GM13976 (cell line): ENCODE measurements at regions not wholly inside any gene's neighbourhood (a gene's known extent, or its start where the extent isn't known, plus 50 kb on each side); places are given as distances from the start of the nearest gene placed in this dataset.

Source experiments
- DNase-seq: peaks from one replicate; pipeline ENCODE4 v3.0.0; 2012; ENCODE audit warnings: low spot score
- CTCF ChIP-seq: IDR thresholded peaks from 2 replicates; pipeline ENCODE4 v1.5.1; 2012; ENCODE audit warnings: borderline replicate concordance, mild to moderate bottlenecking; ENCODE audit not compliant: insufficient read depth; ENCODE audit errors: extremely low read depth, missing control alignments, control extremely low read depth
- in situ Hi-C: fragments of 300-500 bp; cut with MboI; formaldehyde crosslinking; loops from one replicate; pipeline ENCODE4 v1.12.0; 2022; ENCODE audit warnings: low sequenced_read_pairs, mixed read lengths, inconsistent platforms; ENCODE audit not compliant: unreplicated experiment

GRCh38 chr5:34586117-34586885 lies 69.8 kb upstream of the RAI14 start:
- in situ Hi-C loops: no loop called here
- TF ChIP-seq CTCF: no peak

DNA sequence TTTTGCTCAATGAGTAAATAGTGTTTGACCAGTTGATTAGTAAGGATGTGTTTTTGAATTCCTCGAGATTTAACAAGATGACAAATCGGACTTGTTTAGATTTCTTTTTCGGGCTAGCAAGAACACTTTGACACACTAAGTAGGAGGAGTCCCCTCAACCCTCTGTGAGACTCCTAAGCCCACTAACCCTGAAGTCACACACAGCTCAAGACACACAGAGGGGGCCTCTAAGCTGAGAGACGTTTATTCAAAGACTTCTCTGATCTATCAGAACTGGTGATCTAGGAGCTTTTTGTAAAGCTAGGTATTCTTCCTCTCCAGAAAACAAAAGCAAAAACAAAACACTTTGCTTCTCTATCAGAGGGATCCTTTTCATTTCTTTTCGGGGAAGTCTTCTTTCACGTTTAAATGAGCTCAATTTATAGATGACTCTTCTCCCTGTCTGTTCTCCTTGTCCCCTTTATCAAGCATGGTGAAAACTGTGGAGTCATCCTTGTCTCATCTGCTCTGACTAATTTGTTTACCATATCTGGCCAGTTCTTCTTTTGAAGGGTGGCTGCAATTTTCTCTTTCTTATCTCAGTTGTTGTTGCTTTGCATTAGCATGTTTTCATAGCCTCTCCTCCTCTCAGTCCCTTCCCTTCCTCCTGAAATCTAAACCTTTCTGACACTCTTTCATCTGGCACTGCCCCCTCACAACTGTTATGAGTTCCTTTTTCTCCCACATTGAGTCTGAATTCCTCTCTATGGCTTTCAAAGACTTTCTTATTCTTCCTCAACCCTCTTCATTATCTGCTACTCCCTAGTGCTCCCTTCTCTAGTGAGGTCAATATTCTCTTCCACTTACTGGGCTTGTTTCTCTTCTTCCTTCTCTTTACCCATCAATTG lies 68.5 kb upstream of the RAI14 start:
- in situ Hi-C loops: no loop called here
- no peak for TF ChIP-seq CTCF
- no peak for DNase-seq

More at GRCh38 chr5:34586117-34586885, 69.8 kb upstream of the RAI14 start:
- no peak for DNase-seq

DNA sequence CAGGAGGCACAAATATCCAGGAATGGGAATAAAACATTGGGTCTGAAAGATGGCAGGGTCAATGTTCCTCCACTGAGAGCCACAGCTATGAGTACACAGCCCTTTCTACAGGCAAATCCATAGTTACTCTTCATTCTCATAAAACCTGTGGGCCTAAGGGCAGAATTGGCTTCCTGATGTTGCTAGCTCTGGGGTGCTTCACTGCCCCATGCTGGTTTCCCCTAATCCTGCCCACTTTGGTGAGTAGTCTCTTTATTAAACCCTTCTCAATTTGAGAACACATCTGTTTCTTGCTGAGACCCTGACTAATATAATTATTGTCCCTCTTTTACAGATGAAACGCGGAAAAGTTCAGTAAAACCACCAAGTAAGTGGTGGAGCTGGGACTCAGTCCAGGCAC lies 66.3 kb upstream of the RAI14 start:
- no peak for TF ChIP-seq CTCF
- DNase-seq: no peak
- in situ Hi-C loops: no loop called here

- no peak for DNase-seq
- in situ Hi-C loops: no loop called here
- TF ChIP-seq CTCF: no peak
Measured at GRCh38 chr5:34591723-34592122, 64.4 kb upstream of the RAI14 start.

GRCh38 chr5:34597034-34598027 lies 58.8 kb upstream of the RAI14 start:
- no peak for TF ChIP-seq CTCF
- DNase-seq: no peak
- in situ Hi-C loops: no loop called here
